B cell (primary cell): ENCODE measurements at regions not wholly inside any gene's neighbourhood (a gene's known extent, or its start where the extent isn't known, plus 50 kb on each side); places are given as distances from the start of the nearest gene placed in this dataset.

Experiments used
- ATAC-seq: fragments of 200-7000 bp; cut with Tn5 transposase; one replicate; pipeline ENCODE4 v1.10.0; 2021; ENCODE audit warnings: low read depth, mild to moderate bottlenecking, moderate number of reproducible peaks, moderate library complexity
- CTCF ChIA-PET: fragments of 350-600 bp; sonication (Branson Sonifier 250); formaldehyde crosslinking; loops from one replicate; lab custom pipeline; 2021; ENCODE audit warnings: antibody characterized with exemption, inconsistent platforms; lab: Charles Lee
- POLR2A ChIA-PET: fragments of 350-600 bp; sonication (Branson Sonifier 250); formaldehyde crosslinking; loops from one replicate; lab custom pipeline; 2021; ENCODE audit warnings: antibody characterized with exemption; lab: Charles Lee
- DNase-seq: peaks from one replicate; pipeline ENCODE4 v3.0.0; 2013
- H2AFZ ChIP-seq: 2 replicates; pipeline ENCODE4 v1.6.1; 2012; ENCODE audit warnings: mild to moderate bottlenecking, low read depth, low read length; ENCODE audit not compliant: insufficient read depth, poor library complexity, severe bottlenecking
- H3K27ac ChIP-seq, 2 donors: 1 replicate in 1 of 2; 2 replicates in 1 of 2; pipeline ENCODE4 v1.5.1; 2012 to 2013; ENCODE audit warnings: low read length in 2 of 2, mild to moderate bottlenecking in 2 of 2, moderate library complexity in 1 of 2
- H3K27me3 ChIP-seq, 4 experiments: fragments of 200-600 bp in 1 of 4; sonication (generic) in 1 of 4; replicated peaks in 1 of 4; 1 replicate in 2 of 4; 2 replicates in 2 of 4; pipeline versions ENCODE4 v1.6.1 to v1.7.0; 2013 to 2016; ENCODE audit warnings: low read length in 3 of 4, mild to moderate bottlenecking in 2 of 4, mixed read lengths in 1 of 4, moderate library complexity in 1 of 4; ENCODE audit not compliant: insufficient read depth in 4 of 4, control insufficient read depth in 3 of 4; ENCODE audit errors: control extremely low read depth in 1 of 4
- H3K36me3 ChIP-seq, 2 experiments: replicated peaks in 1 of 2; 1 replicate in 1 of 2; 2 replicates in 1 of 2; pipeline versions ENCODE4 v1.6.1 to v1.7.1; 2013; ENCODE audit warnings: low read length in 1 of 2; ENCODE audit not compliant: insufficient read depth in 2 of 2, control insufficient read depth in 1 of 2; ENCODE audit errors: control extremely low read depth in 1 of 2, extremely low read depth in 1 of 2
- H3K4me1 ChIP-seq, 2 donors: fragments of 200-600 bp in 1 of 2; sonication (generic) in 1 of 2; 1 replicate in 1 of 2; 2 replicates in 1 of 2; pipeline versions ENCODE4 v1.5.1 to v1.6.1; 2013 to 2017; ENCODE audit warnings: low read length in 2 of 2; ENCODE audit not compliant: control insufficient read depth in 2 of 2, insufficient read depth in 2 of 2
- H3K4me2 ChIP-seq: replicated peaks from 2 replicates; pipeline ENCODE3; 2012; ENCODE audit warnings: mild to moderate bottlenecking, low read depth, low read length; ENCODE audit not compliant: poor library complexity, severe bottlenecking
- H3K4me3 ChIP-seq, 5 experiments: fragments of 200-600 bp in 1 of 5; sonication (generic) in 1 of 5; 1 replicate in 3 of 5; 2 replicates in 2 of 5; pipeline versions ENCODE4 v1.5.1 to v1.7.0; 2011 to 2016; ENCODE audit warnings: low read length in 4 of 5, mild to moderate bottlenecking in 4 of 5, low read depth in 2 of 5, control low read depth in 1 of 5, moderate library complexity in 1 of 5; ENCODE audit not compliant: insufficient read depth in 1 of 5; ENCODE audit errors: control extremely low read depth in 1 of 5, extremely low read depth in 1 of 5
- H3K79me2 ChIP-seq: fragments of 200-600 bp; sonication (generic); one replicate; pipeline ENCODE4 v1.6.0; 2016; ENCODE audit warnings: low read length; ENCODE audit not compliant: control insufficient read depth, insufficient read depth
- H3K9ac ChIP-seq: fragments of 200-600 bp; sonication (generic); 2 replicates; pipeline ENCODE4 v1.6.1; 2017; ENCODE audit warnings: mild to moderate bottlenecking, low read length, moderate library complexity
- H3K9me3 ChIP-seq, 3 donors: one replicate each; pipeline versions ENCODE4 v1.6.1 to v1.7.1; 2013; ENCODE audit warnings: low read length in 2 of 3; ENCODE audit not compliant: control insufficient read depth in 2 of 3, insufficient read depth in 1 of 3; ENCODE audit errors: control extremely low read depth in 1 of 3
- H4K20me1 ChIP-seq: 2 replicates; pipeline ENCODE4 v1.6.0; 2012; ENCODE audit warnings: mild to moderate bottlenecking, low read length; ENCODE audit not compliant: insufficient read depth, control insufficient read depth, poor library complexity, severe bottlenecking
- H3K27ac Mint-ChIP-seq: one replicate; pipeline ENCODE4 v1.8.0; 2021; ENCODE audit warnings: mixed read lengths
- H3K27me3 Mint-ChIP-seq: one replicate; pipeline ENCODE4 v1.8.0; 2021; ENCODE audit warnings: mixed read lengths
- H3K4me1 Mint-ChIP-seq: one replicate; pipeline ENCODE4 v1.8.0; 2021; ENCODE audit warnings: mixed read lengths
- H3K4me3 Mint-ChIP-seq: one replicate; pipeline ENCODE4 v1.8.0; 2021; ENCODE audit warnings: mixed read lengths
- H3K9me3 Mint-ChIP-seq: one replicate; pipeline ENCODE4 v1.8.0; 2022; ENCODE audit warnings: mixed read lengths; ENCODE audit not compliant: insufficient read depth
- EZH2 ChIP-seq: IDR thresholded peaks from 2 replicates; pipeline ENCODE4 v1.6.1; 2012; ENCODE audit warnings: borderline replicate concordance, low read depth, mild to moderate bottlenecking, moderate library complexity, low read length; ENCODE audit not compliant: insufficient read depth, poor library complexity, severe bottlenecking
- WGBS: methylation state at CpG from one replicate; pipeline ENCODE4 v1.1.5; 2013; ENCODE audit warnings: missing lambda C conversion rate; ENCODE audit not compliant: insufficient coverage; 5-methylcytosine and 5-hydroxymethylcytosine counted together
- intact Hi-C: fragments of 100-400 bp; cut with micrococcal nuclease; formaldehyde crosslinking; loops from one replicate; pipeline ENCODE4 v1.10.0; 2022
- TF ChIP-seq, protein P1 (sequence below): fragments of 200-600 bp; IDR thresholded peaks from one replicate; pipeline ENCODE4 v1.8.0; 2022; ENCODE audit warnings: antibody characterized with exemption, mild to moderate bottlenecking

DNA sequence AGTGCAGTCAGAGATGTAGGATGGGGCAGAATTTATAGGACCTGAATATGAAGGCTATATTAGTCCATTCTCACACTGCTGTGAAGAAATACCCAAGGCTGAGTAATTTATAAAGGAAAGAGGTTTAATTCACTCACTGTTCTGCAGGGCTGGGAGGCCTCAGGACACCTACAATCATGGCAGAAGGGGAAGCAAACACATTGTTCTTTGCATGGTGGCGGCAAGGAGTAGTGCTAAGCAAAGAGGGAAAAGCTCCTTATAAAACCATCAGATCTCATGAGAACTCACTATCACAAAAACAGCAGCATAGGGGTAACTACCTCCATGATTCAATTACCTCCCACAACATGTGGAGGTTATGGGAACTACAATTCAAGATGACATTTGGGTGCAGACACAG lies 76.8 kb upstream of the MSTN start:
- no peak overlapping the region for H3K27ac ChIP-seq
- H3K4me3 Mint-ChIP-seq = no peak overlapping the region
- no peak for DNase-seq
- TF ChIP-seq, protein P1, sequence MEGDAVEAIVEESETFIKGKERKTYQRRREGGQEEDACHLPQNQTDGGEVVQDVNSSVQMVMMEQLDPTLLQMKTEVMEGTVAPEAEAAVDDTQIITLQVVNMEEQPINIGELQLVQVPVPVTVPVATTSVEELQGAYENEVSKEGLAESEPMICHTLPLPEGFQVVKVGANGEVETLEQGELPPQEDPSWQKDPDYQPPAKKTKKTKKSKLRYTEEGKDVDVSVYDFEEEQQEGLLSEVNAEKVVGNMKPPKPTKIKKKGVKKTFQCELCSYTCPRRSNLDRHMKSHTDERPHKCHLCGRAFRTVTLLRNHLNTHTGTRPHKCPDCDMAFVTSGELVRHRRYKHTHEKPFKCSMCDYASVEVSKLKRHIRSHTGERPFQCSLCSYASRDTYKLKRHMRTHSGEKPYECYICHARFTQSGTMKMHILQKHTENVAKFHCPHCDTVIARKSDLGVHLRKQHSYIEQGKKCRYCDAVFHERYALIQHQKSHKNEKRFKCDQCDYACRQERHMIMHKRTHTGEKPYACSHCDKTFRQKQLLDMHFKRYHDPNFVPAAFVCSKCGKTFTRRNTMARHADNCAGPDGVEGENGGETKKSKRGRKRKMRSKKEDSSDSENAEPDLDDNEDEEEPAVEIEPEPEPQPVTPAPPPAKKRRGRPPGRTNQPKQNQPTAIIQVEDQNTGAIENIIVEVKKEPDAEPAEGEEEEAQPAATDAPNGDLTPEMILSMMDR = no peak
- TF ChIP-seq EZH2 = no peak
- no peaks in the 10 kb centered on the region for H3K27me3 ChIP-seq
- H3K27ac Mint-ChIP-seq = no peak overlapping the region
- no peak overlapping the region for H3K4me2 ChIP-seq
- no peaks in the 10 kb centered on the region for H3K36me3 ChIP-seq
- no peaks in the 10 kb centered on the region for H3K27me3 Mint-ChIP-seq
- no peak overlapping the region for H3K9ac ChIP-seq
- CTCF ChIA-PET = no interaction called here
- H3K9me3 Mint-ChIP-seq = peaks cover 21% of the 10 kb centered on the region
- WGBS = no CpG with 5 or more reads among the region's 1 CpG
- no peaks in the 10 kb centered on the region for H3K79me2 ChIP-seq
- ATAC-seq = no peak
- POLR2A ChIA-PET = no interaction called here
- no peaks in the 10 kb centered on the region for H3K4me1 ChIP-seq
- intact Hi-C loops = no loop called here
- no peak overlapping the region for H3K4me3 ChIP-seq
- H2AFZ ChIP-seq = no peak overlapping the region
- no peaks in the 10 kb centered on the region for H3K4me1 Mint-ChIP-seq
- H3K9me3 ChIP-seq = peaks cover 0 to 14% (median 9%) of the 10 kb centered on the region in 3 donors
- H4K20me1 ChIP-seq = no peaks in the 10 kb centered on the region

DNA sequence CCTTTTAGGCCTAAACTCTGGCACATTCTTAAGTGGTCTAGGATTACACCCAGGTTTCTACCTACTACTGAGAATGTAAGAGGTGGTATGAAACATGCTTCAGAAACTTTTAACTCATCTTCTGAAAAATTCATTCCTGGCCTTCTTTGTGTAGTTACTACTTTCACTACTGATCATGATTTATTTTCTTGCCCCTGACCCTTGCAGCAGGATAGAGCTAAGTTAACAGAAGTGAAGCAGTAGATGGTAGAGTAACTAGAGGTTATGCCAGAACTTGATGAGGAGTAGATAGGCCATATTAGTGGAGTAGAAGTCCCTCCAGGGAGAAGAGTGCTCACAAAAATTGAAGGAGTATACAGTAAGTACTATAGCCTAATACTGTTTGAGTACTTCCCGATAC lies 75.5 kb upstream of the MSTN start:
- H3K4me3 Mint-ChIP-seq = no peak overlapping the region
- H3K4me1 Mint-ChIP-seq = no peaks in the 10 kb centered on the region
- intact Hi-C loops = no loop called here
- peaks cover 23% of the 10 kb centered on the region for H3K9me3 Mint-ChIP-seq
- H2AFZ ChIP-seq = no peak overlapping the region
- 100% methylated on average over 1 of the region's 1 CpG for WGBS
- H3K36me3 ChIP-seq = no peaks in the 10 kb centered on the region
- H3K27me3 ChIP-seq = no peaks in the 10 kb centered on the region
- DNase-seq (no peak), ATAC-seq (no peak)
- H4K20me1 ChIP-seq = no peaks in the 10 kb centered on the region
- no peak overlapping the region for H3K4me2 ChIP-seq
- H3K79me2 ChIP-seq = no peaks in the 10 kb centered on the region
- no peak overlapping the region for H3K27ac Mint-ChIP-seq
- ChIA-PET POLR2A (no interaction called here), CTCF (no interaction called here)
- H3K9me3 ChIP-seq = peaks cover 0 to 14% (median 9%) of the 10 kb centered on the region in 3 donors
- no peak overlapping the region for H3K9ac ChIP-seq
- H3K4me3 ChIP-seq = no peak overlapping the region
- no peaks in the 10 kb centered on the region for H3K4me1 ChIP-seq
- no peak overlapping the region for H3K27ac ChIP-seq
- no peaks in the 10 kb centered on the region for H3K27me3 Mint-ChIP-seq
- TF ChIP-seq, protein P1 = no peak
- TF ChIP-seq EZH2 = no peak
